CD14-positive monocyte (primary cell): ENCODE measurements at regions not wholly inside any gene's neighbourhood (a gene's known extent, or its start where the extent isn't known, plus 50 kb on each side); places are given as distances from the start of the nearest gene placed in this dataset.

Experiments used
- DNase-seq, 3 donors: peaks; one replicate each; pipeline ENCODE4 v3.0.0-alpha.2; 2011 to 2022
- H2AFZ ChIP-seq: 2 replicates; pipeline ENCODE4 v1.6.0; 2012; ENCODE audit warnings: mild to moderate bottlenecking, low read depth, low read length, inconsistent platforms; ENCODE audit not compliant: insufficient read depth, poor library complexity, severe bottlenecking
- H3K27ac ChIP-seq, 2 donors: 1 replicate in 1 of 2; 2 replicates in 1 of 2; pipeline ENCODE4 v1.5.1; 2012 to 2013; ENCODE audit warnings: low read length in 2 of 2, control low read depth in 1 of 2, inconsistent platforms in 1 of 2, low read depth in 1 of 2, mild to moderate bottlenecking in 1 of 2
- H3K27me3 ChIP-seq, 2 donors: one replicate each; pipeline versions ENCODE4 v1.6.0 to v1.6.1; 2011 to 2013; ENCODE audit warnings: low read length in 2 of 2; ENCODE audit not compliant: control insufficient read depth in 2 of 2, insufficient read depth in 2 of 2
- H3K36me3 ChIP-seq, 2 donors: replicated peaks in 1 of 2; 1 replicate in 1 of 2; 2 replicates in 1 of 2; pipeline versions ENCODE4 v1.5.1 to v1.6.1; 2012 to 2013; ENCODE audit warnings: low read length in 2 of 2, control low read depth in 1 of 2, inconsistent platforms in 1 of 2, mild to moderate bottlenecking in 1 of 2; ENCODE audit not compliant: insufficient read depth in 2 of 2, control insufficient read depth in 1 of 2
- H3K4me1 ChIP-seq, 2 donors: 1 replicate in 1 of 2; 2 replicates in 1 of 2; pipeline versions ENCODE4 v1.5.1 to v1.6.1; 2012 to 2013; ENCODE audit warnings: low read length in 2 of 2, control low read depth in 1 of 2, inconsistent platforms in 1 of 2, mild to moderate bottlenecking in 1 of 2, moderate library complexity in 1 of 2; ENCODE audit not compliant: insufficient read depth in 2 of 2, control insufficient read depth in 1 of 2
- H3K4me2 ChIP-seq: replicated peaks from 2 replicates; pipeline ENCODE3; 2012; ENCODE audit warnings: low read length, moderate library complexity, mild to moderate bottlenecking; ENCODE audit not compliant: poor library complexity, severe bottlenecking; ENCODE audit errors: extremely low read depth
- H3K4me3 ChIP-seq, 3 experiments: fragments of 200-600 bp in 1 of 3; sonication (generic) in 1 of 3; replicated peaks in 1 of 3; 1 replicate in 2 of 3; 2 replicates in 1 of 3; pipeline ENCODE4 v1.5.1; 2011 to 2013; ENCODE audit warnings: low read length in 3 of 3, mild to moderate bottlenecking in 3 of 3, control low read depth in 2 of 3, low read depth in 2 of 3, inconsistent platforms in 1 of 3, moderate library complexity in 1 of 3
- H3K79me2 ChIP-seq: 2 replicates; pipeline ENCODE4 v1.6.0; 2012; ENCODE audit warnings: mild to moderate bottlenecking, control low read depth, inconsistent platforms, low read length, moderate library complexity; ENCODE audit not compliant: insufficient read depth
- H3K9ac ChIP-seq: 2 replicates; pipeline ENCODE4 v1.6.0; 2017; ENCODE audit warnings: low read length, mild to moderate bottlenecking; ENCODE audit not compliant: insufficient read depth, poor library complexity, severe bottlenecking
- H3K9me3 ChIP-seq, 2 donors: replicated peaks in 1 of 2; 1 replicate in 1 of 2; 2 replicates in 1 of 2; pipeline versions ENCODE4 v1.5.1 to v1.6.1; 2012 to 2013; ENCODE audit warnings: low read length in 2 of 2, control low read depth in 1 of 2; ENCODE audit not compliant: control insufficient read depth in 1 of 2, insufficient read depth in 1 of 2
- H4K20me1 ChIP-seq: 2 replicates; pipeline ENCODE4 v1.6.0; 2012; ENCODE audit warnings: mild to moderate bottlenecking, low read length, control low read depth, moderate library complexity; ENCODE audit not compliant: insufficient read depth
- H3K27ac Mint-ChIP-seq, 7 donors: one replicate each; pipeline ENCODE4 v1.8.0; 2020; ENCODE audit warnings: mild to moderate bottlenecking in 7 of 7, mixed read lengths in 7 of 7, moderate library complexity in 6 of 7, inconsistent platforms in 2 of 7
- H3K27me3 Mint-ChIP-seq, 3 donors: one replicate each; pipeline ENCODE4 v1.8.0; 2021 to 2022; ENCODE audit warnings: low read depth in 3 of 3, mild to moderate bottlenecking in 3 of 3, mixed read lengths in 3 of 3, moderate library complexity in 3 of 3, inconsistent platforms in 1 of 3
- H3K36me3 Mint-ChIP-seq, 2 donors: one replicate each; pipeline ENCODE4 v1.8.0; 2020; ENCODE audit warnings: mixed read lengths in 2 of 2, inconsistent platforms in 1 of 2, mild to moderate bottlenecking in 1 of 2
- H3K4me1 Mint-ChIP-seq: one replicate; pipeline ENCODE4 v1.8.0; 2020; ENCODE audit warnings: mild to moderate bottlenecking, mixed read lengths
- H3K4me3 Mint-ChIP-seq, 2 donors: one replicate each; pipeline ENCODE4 v1.8.0; 2020; ENCODE audit warnings: mild to moderate bottlenecking in 2 of 2, mixed read lengths in 2 of 2, moderate library complexity in 1 of 2
- H3K9me3 Mint-ChIP-seq, 7 donors: one replicate each; pipeline ENCODE4 v1.8.0; 2020 to 2022; ENCODE audit warnings: mixed read lengths in 7 of 7, mild to moderate bottlenecking in 6 of 7, moderate library complexity in 6 of 7, inconsistent platforms in 2 of 7
- CTCF ChIP-seq: fragments of 200-600 bp; IDR thresholded peaks from one replicate; pipeline ENCODE4 v1.8.0; 2022; ENCODE audit warnings: antibody characterized with exemption, mild to moderate bottlenecking
- WGBS: methylation state at CpG from one replicate; pipeline ENCODE4 v1.1.5; 2013; ENCODE audit warnings: missing lambda C conversion rate; ENCODE audit not compliant: insufficient coverage; 5-methylcytosine and 5-hydroxymethylcytosine counted together
- intact Hi-C, 2 donors: fragments of 100-400 bp; cut with micrococcal nuclease; formaldehyde crosslinking; loops; one replicate each; pipeline versions ENCODE4 v1.15.0 to v1.15.1; 2023

- Histone ChIP-seq H3K9me3 (no peaks in the 10 kb centered on the region), H3K79me2 (no peaks in the 10 kb centered on the region), H3K4me3 (no peak overlapping the region), H2AFZ (no peak overlapping the region), H3K27me3 (peaks cover 0 to 2% of the 10 kb centered on the region in 2 donors), H4K20me1 (no peaks in the 10 kb centered on the region), H3K9ac (no peak overlapping the region), H3K27ac (no peak overlapping the region), H3K4me1 (peaks cover 0 to 10% of the 10 kb centered on the region in 2 donors), H3K36me3 (no peaks in the 10 kb centered on the region), H3K4me2 (no peak overlapping the region)
- no peaks in the 10 kb centered on the region for H3K36me3 Mint-ChIP-seq
- H3K27ac Mint-ChIP-seq, result peak overlapping the region in 1 of 7 donors; percentile 26
- no CpG with 5 or more reads among the region's 2 CpGs for WGBS
- intact Hi-C loops, result no loop called here
- peaks cover 3 to 13% (median 10%) of the 10 kb centered on the region in 3 donors for H3K27me3 Mint-ChIP-seq
- H3K9me3 Mint-ChIP-seq, result peaks cover 0 to 4% (median 2%) of the 10 kb centered on the region in 7 donors
- H3K4me3 Mint-ChIP-seq, result no peak overlapping the region
- no peak for DNase-seq
- no peak for TF ChIP-seq CTCF
- H3K4me1 Mint-ChIP-seq, result peaks cover 18% of the 10 kb centered on the region
Measured at GRCh38 chr12:65656156-65656882, 168.0 kb upstream of the HMGA2 start.

- Histone ChIP-seq H3K9me3 (no peaks in the 10 kb centered on the region), H2AFZ (no peak overlapping the region), H3K27me3 (peaks cover 0 to 2% of the 10 kb centered on the region in 2 donors), H3K27ac (no peak overlapping the region), H3K4me3 (no peak overlapping the region), H3K9ac (no peak overlapping the region), H3K79me2 (no peaks in the 10 kb centered on the region), H4K20me1 (no peaks in the 10 kb centered on the region), H3K4me2 (no peak overlapping the region), H3K4me1 (peaks cover 0 to 10% of the 10 kb centered on the region in 2 donors), H3K36me3 (no peaks in the 10 kb centered on the region)
- 0% methylated on average over 1 of the region's 3 CpGs for WGBS
- Mint-ChIP-seq H3K27me3 (peaks cover 3 to 13% (median 10%) of the 10 kb centered on the region in 3 donors), H3K36me3 (no peaks in the 10 kb centered on the region), H3K4me1 (peaks cover 18% of the 10 kb centered on the region), H3K4me3 (no peak overlapping the region), H3K27ac (no peak overlapping the region), H3K9me3 (peaks cover 0 to 3% (median 2%) of the 10 kb centered on the region in 7 donors)
- peak in 1 of 3 donors; percentile 62 for DNase-seq
- intact Hi-C loops, result no loop called here
- no peak for TF ChIP-seq CTCF
Measured at GRCh38 chr12:65656891-65657351, 167.4 kb upstream of the HMGA2 start.
